Activated naive CD4-positive, alpha-beta T cell treated with anti-CD3 and anti-CD28 coated beads, Interleukin-2, amount 50 U/mL, for 72 hours (primary cell): ENCODE measurements at regions not wholly inside any gene's neighbourhood (a gene's known extent, or its start where the extent isn't known, plus 50 kb on each side); places are given as distances from the start of the nearest gene placed in this dataset.
"Not testable (repeated sequence)": the region's sequence is repeated elsewhere in the genome, so short reads cannot be mapped to it uniquely, and the experiment has no call there.

ENCODE experiments used
- ATAC-seq, 2 donors: fragments of 150-1000 bp; cut with Tn5 transposase; 2 replicates each; pipeline ENCODE4 v1.10.0; 2021; ENCODE audit warnings: mild to moderate bottlenecking in 2 of 2, moderate library complexity in 2 of 2
- DNase-seq, 2 donors: peaks; one replicate each; pipeline ENCODE4 v3.0.0; 2021 to 2022; ENCODE audit warnings: low spot score in 2 of 2
- H3K27ac Mint-ChIP-seq, 2 donors: one replicate each; pipeline ENCODE4 v1.8.0; 2022; ENCODE audit warnings: mild to moderate bottlenecking in 2 of 2, mixed read lengths in 2 of 2
- H3K36me3 Mint-ChIP-seq, 2 donors: one replicate each; pipeline ENCODE4 v1.8.0; 2022; ENCODE audit warnings: mixed read lengths in 2 of 2
- H3K9me3 Mint-ChIP-seq, 2 donors: one replicate each; pipeline ENCODE4 v1.8.0; 2022; ENCODE audit warnings: mixed read lengths in 2 of 2

GRCh38 chr3:72523429-72524151 is 324.7 kb downstream of the SHQ1 start:
- ATAC-seq: no peak
- Mint-ChIP-seq H3K27ac (peak overlapping the region; percentile 10 to 79), H3K36me3 (peaks cover 5 to 19% of the 10 kb centered on the region in 2 donors)

GRCh38 chr3:72520690-72521308 is 327.4 kb downstream of the SHQ1 start:
- peak overlapping the region; percentile 63 to 91 for H3K27ac Mint-ChIP-seq
- peaks cover 0 to 11% of the 10 kb centered on the region in 2 donors for H3K9me3 Mint-ChIP-seq
- H3K36me3 Mint-ChIP-seq: peaks cover 5 to 19% of the 10 kb centered on the region in 2 donors
- DNase-seq: peak in 1 of 2 donors; percentile 69
- ATAC-seq: peak; percentile 97 to 98

More at GRCh38 chr3:72523429-72524151, 324.7 kb downstream of the SHQ1 start:
- H3K9me3 Mint-ChIP-seq: peaks cover 0 to 10% of the 10 kb centered on the region in 2 donors
- no peak for DNase-seq

- peak overlapping the region; percentile 63 to 91 for H3K27ac Mint-ChIP-seq
- DNase-seq (no peak), ATAC-seq (no peak)
- peaks cover 5 to 19% of the 10 kb centered on the region in 2 donors for H3K36me3 Mint-ChIP-seq
- peaks cover 0 to 11% of the 10 kb centered on the region in 2 donors for H3K9me3 Mint-ChIP-seq
Observed at GRCh38 chr3:72519946-72520604, 328.2 kb downstream of the SHQ1 start.

- Mint-ChIP-seq H3K9me3 (peaks cover 0 to 11% of the 10 kb centered on the region in 2 donors), H3K27ac (no peak overlapping the region), H3K36me3 (peaks cover 5 to 7% of the 10 kb centered on the region in 2 donors)
- DNase-seq: no peak
- no peak for ATAC-seq
Observed at GRCh38 chr3:72517921-72518424, 330.3 kb downstream of the SHQ1 start.

- Mint-ChIP-seq H3K27ac (no peak overlapping the region), H3K9me3 (peaks cover 0 to 6% of the 10 kb centered on the region in 2 donors)
- DNase-seq: no peak
Observed at GRCh38 chr3:72517336-72517735, 330.9 kb downstream of the SHQ1 start.

GRCh38 chr3:72516361-72516760 is 331.9 kb downstream of the SHQ1 start:
- DNase-seq: no peak
- Mint-ChIP-seq H3K9me3 (peaks cover 0 to 6% of the 10 kb centered on the region in 2 donors), H3K36me3 (no peaks in the 10 kb centered on the region), H3K27ac (no peak overlapping the region)
- no peak for ATAC-seq

More at GRCh38 chr3:72517336-72517735, 330.9 kb downstream of the SHQ1 start:
- ATAC-seq: no peak
- H3K36me3 Mint-ChIP-seq: peaks cover 0 to 1% of the 10 kb centered on the region in 2 donors

GRCh38 chr3:72515941-72516340 is 332.3 kb downstream of the SHQ1 start:
- ATAC-seq (no peak), DNase-seq (no peak)
- peaks cover 0 to 6% of the 10 kb centered on the region in 2 donors for H3K9me3 Mint-ChIP-seq

GRCh38 chr3:72515281-72515680 is 333.0 kb downstream of the SHQ1 start:
- Mint-ChIP-seq H3K27ac (no peak overlapping the region), H3K36me3 (no peaks in the 10 kb centered on the region), H3K9me3 (peaks cover 0 to 6% of the 10 kb centered on the region in 2 donors)
- no peak for ATAC-seq
- DNase-seq: no peak

More at GRCh38 chr3:72515941-72516340, 332.3 kb downstream of the SHQ1 start:
- Mint-ChIP-seq H3K27ac (no peak overlapping the region), H3K36me3 (no peaks in the 10 kb centered on the region)

GRCh38 chr3:72510247-72510646 is 338.0 kb downstream of the SHQ1 start:
- Mint-ChIP-seq H3K27ac (peak overlapping the region in 1 of 2 donors; percentile 48), H3K36me3 (no peaks in the 10 kb centered on the region), H3K9me3 (no peaks in the 10 kb centered on the region)
- no peak for DNase-seq
- ATAC-seq: no peak

- ATAC-seq (peak in 1 of 2 donors; percentile 38), DNase-seq (no peak)
- Mint-ChIP-seq H3K9me3 (peaks cover 3 to 7% of the 10 kb centered on the region in 2 donors), H3K27ac (no peak overlapping the region), H3K36me3 (peaks cover 0 to 8% of the 10 kb centered on the region in 2 donors)
Observed at GRCh38 chr3:72505539-72506405, 342.5 kb downstream of the SHQ1 start.

- DNase-seq, ATAC-seq, H3K27ac Mint-ChIP-seq: not testable (repeated sequence)
- H3K9me3 Mint-ChIP-seq: peaks cover 12 to 44% of the 10 kb centered on the region in 2 donors
- peaks cover 0 to 39% of the 10 kb centered on the region in 2 donors for H3K36me3 Mint-ChIP-seq
Observed at GRCh38 chr3:72497501-72497900, 350.7 kb downstream of the SHQ1 start.

GRCh38 chr3:72496051-72496670 is 352.1 kb downstream of the SHQ1 start:
- Mint-ChIP-seq H3K36me3 (peaks cover 0 to 32% of the 10 kb centered on the region in 2 donors), H3K27ac (no peak overlapping the region), H3K9me3 (peaks cover 9 to 39% of the 10 kb centered on the region in 2 donors)
- DNase-seq: no peak
- ATAC-seq: no peak

GRCh38 chr3:72494626-72495025 is 353.6 kb downstream of the SHQ1 start:
- Mint-ChIP-seq H3K27ac (no peak overlapping the region), H3K9me3 (peaks cover 9 to 29% of the 10 kb centered on the region in 2 donors), H3K36me3 (peaks cover 0 to 31% of the 10 kb centered on the region in 2 donors)
- DNase-seq (no peak), ATAC-seq (no peak)

GRCh38 chr3:72494130-72494529 is 354.1 kb downstream of the SHQ1 start:
- ATAC-seq (no peak), DNase-seq (no peak)
- peaks cover 0 to 31% of the 10 kb centered on the region in 2 donors for H3K36me3 Mint-ChIP-seq
- peaks cover 9 to 27% of the 10 kb centered on the region in 2 donors for H3K9me3 Mint-ChIP-seq
- H3K27ac Mint-ChIP-seq: no peak overlapping the region

- Mint-ChIP-seq H3K36me3 (peaks cover 0 to 32% of the 10 kb centered on the region in 2 donors), H3K9me3 (peaks cover 9 to 22% of the 10 kb centered on the region in 2 donors), H3K27ac (no peak overlapping the region)
- DNase-seq (no peak), ATAC-seq (no peak)
Observed at GRCh38 chr3:72492240-72492639, 356.0 kb downstream of the SHQ1 start.
